Medulla oblongata (tissue), 1 donor: ENCODE measurements at regions not wholly inside any gene's neighbourhood (a gene's known extent, or its start where the extent isn't known, plus 50 kb on each side); places are given as distances from the start of the nearest gene placed in this dataset.

Experiments used
- DNase-seq: peaks from one replicate; pipeline ENCODE4 v3.0.0-alpha.2; 2015; ENCODE audit errors: extremely low spot score

GRCh38 chr1:229088711-229089110 lies 182.2 kb upstream of the RAB4A start:
- no peak for DNase-seq

- DNase-seq, result no peak
Measured at GRCh38 chr1:229089586-229090208, 181.2 kb upstream of the RAB4A start.

- DNase-seq, result no peak
Measured at GRCh38 chr1:229091721-229092136, 179.2 kb upstream of the RAB4A start.

GRCh38 chr1:229092377-229093237 lies 178.3 kb upstream of the RAB4A start:
- DNase-seq, result peak; percentile 38

- peak; percentile 28 for DNase-seq
Measured at GRCh38 chr1:229093238-229093540, 177.7 kb upstream of the RAB4A start.

- no peak for DNase-seq
Measured at GRCh38 chr1:229093609-229094336, 177.1 kb upstream of the RAB4A start.

- DNase-seq, result no peak
Measured at GRCh38 chr1:229094476-229095311, 176.2 kb upstream of the RAB4A start.

GRCh38 chr1:229095325-229095724 lies 175.6 kb upstream of the RAB4A start:
- no peak for DNase-seq

GRCh38 chr1:229097356-229097755 lies 173.6 kb upstream of the RAB4A start:
- no peak for DNase-seq

GRCh38 chr1:229098361-229098760 lies 172.6 kb upstream of the RAB4A start:
- no peak for DNase-seq

- no peak for DNase-seq
Measured at GRCh38 chr1:229098903-229099578, 171.9 kb upstream of the RAB4A start.

- DNase-seq, result no peak
Measured at GRCh38 chr1:229101011-229101871, 169.7 kb upstream of the RAB4A start.

- no peak for DNase-seq
Measured at GRCh38 chr1:229102741-229103391, 168.0 kb upstream of the RAB4A start.

- DNase-seq, result no peak
Measured at GRCh38 chr1:229104654-229105053, 166.3 kb upstream of the RAB4A start.

- DNase-seq, result no peak
Measured at GRCh38 chr1:229105109-229105508, 165.8 kb upstream of the RAB4A start.

- no peak for DNase-seq
Measured at GRCh38 chr1:229105822-229106525, 164.9 kb upstream of the RAB4A start.

- DNase-seq, result no peak
Measured at GRCh38 chr1:229106526-229107125, 164.3 kb upstream of the RAB4A start.

- DNase-seq, result no peak
Measured at GRCh38 chr1:229107304-229107815, 163.6 kb upstream of the RAB4A start.
